Transverse colon (tissue), 4 donors: ENCODE measurements at regions not wholly inside any gene's neighbourhood (a gene's known extent, or its start where the extent isn't known, plus 50 kb on each side); places are given as distances from the start of the nearest gene placed in this dataset.

Experiments
- DNase-seq: peaks from one replicate; pipeline ENCODE4 v3.0.0-alpha.2; 2019
- H3K27ac ChIP-seq, 4 donors: fragments of 200-600 bp; sonication (generic); 2 replicates each; pipeline ENCODE4 v1.5.1; 2016 to 2018; ENCODE audit warnings: inconsistent platforms in 4 of 4
- H3K27me3 ChIP-seq: fragments of 200-600 bp; sonication (generic); 2 replicates; pipeline ENCODE4 v1.5.1; 2017; ENCODE audit warnings: inconsistent platforms
- H3K36me3 ChIP-seq, 4 donors: fragments of 200-600 bp; sonication (generic); 2 replicates each; pipeline ENCODE4 v1.5.1; 2017 to 2019; ENCODE audit warnings: inconsistent platforms in 4 of 4
- H3K4me1 ChIP-seq, 4 donors: fragments of 200-600 bp; sonication (generic); 2 replicates each; pipeline ENCODE4 v1.5.1; 2017 to 2020; ENCODE audit warnings: inconsistent platforms in 4 of 4
- H3K4me3 ChIP-seq, 4 donors: fragments of 200-600 bp; sonication (generic); 1 replicate in 1 of 4; 2 replicates in 3 of 4; pipeline versions ENCODE4 v1.5.1 to v1.6.1; 2017 to 2019; ENCODE audit warnings: inconsistent platforms in 4 of 4
- H3K9me3 ChIP-seq, 2 donors: fragments of 200-600 bp; sonication (generic); 2 replicates each; pipeline ENCODE4 v1.5.1; 2017 to 2019; ENCODE audit warnings: inconsistent platforms in 2 of 2
- CTCF ChIP-seq, 5 experiments: fragments of 200-600 bp in 3 of 5; fragments of 450-650 bp in 2 of 5; sonication (generic) in 3 of 5; IDR thresholded peaks; 1 replicate in 2 of 5; 2 replicates in 3 of 5; pipeline ENCODE4 v1.5.1; 2016 to 2017; ENCODE audit warnings: antibody characterized with exemption in 5 of 5, inconsistent platforms in 3 of 5, mild to moderate bottlenecking in 2 of 5, moderate library complexity in 1 of 5
- EP300 ChIP-seq: sonication (generic); formaldehyde crosslinking; IDR thresholded peaks from one replicate; pipeline ENCODE4 v1.6.1; 2017; ENCODE audit warnings: antibody characterized with exemption, low read depth
- POLR2A ChIP-seq: fragments of 450-650 bp; IDR thresholded peaks from one replicate; pipeline ENCODE4 v1.6.1; 2016; ENCODE audit warnings: antibody characterized with exemption, mild to moderate bottlenecking, moderate library complexity
- POLR2AphosphoS5 ChIP-seq, 3 donors: sonication (generic); formaldehyde crosslinking; IDR thresholded peaks; one replicate each; pipeline ENCODE4 v1.6.1; 2016; ENCODE audit warnings: antibody characterized with exemption in 3 of 3
- WGBS, 2 donors: methylation state at CpG; one replicate each; pipeline ENCODE4 v1.1.5; 2018; ENCODE audit warnings: low coverage in 1 of 2; 5-methylcytosine and 5-hydroxymethylcytosine counted together
- in situ Hi-C, 4 donors: fragments of 200-750 bp; cut with MboI; loops; one replicate each; pipeline versions ENCODE4 v1.15.0 to v1.15.1; 2017; ENCODE audit warnings: low sequenced_read_pairs in 3 of 4, low pct_ligation_motif_present in 1 of 4, low pct_unique_long_range_greater_than_20kb in 1 of 4
- intact Hi-C: fragments of 100-400 bp; cut with DNase I; formaldehyde crosslinking; loops from one replicate; pipeline ENCODE4 v1.15.1; 2023; ENCODE audit warnings: low total_unique reads

GRCh38 chr13:105638426-105638825 is 897.0 kb downstream of the EFNB2 start:
- Histone ChIP-seq H3K27ac (no peak overlapping the region), H3K36me3 (no peaks in the 10 kb centered on the region), H3K9me3 (no peaks in the 10 kb centered on the region), H3K4me1 (no peaks in the 10 kb centered on the region), H3K4me3 (no peak overlapping the region), H3K27me3 (no peaks in the 10 kb centered on the region)
- 86 to 91% methylated on average over 3 of the region's 3 CpGs for WGBS, 2 donors
- TF ChIP-seq CTCF (IDR thresholded peaks at IDR 0.05): no peak
- TF ChIP-seq EP300: no peak
- no peak for TF ChIP-seq POLR2A
- TF ChIP-seq POLR2AphosphoS5 (IDR thresholded peaks at IDR 0.05): no peak
- intact Hi-C loops: no loop called here
- in situ Hi-C loops: no loop called here
- DNase-seq: no peak

GRCh38 chr13:105634059-105634458 is 901.4 kb downstream of the EFNB2 start:
- intact Hi-C loops (no loop called here), in situ Hi-C loops (no loop called here)
- DNase-seq: no peak
- no peak overlapping the region for H3K27ac ChIP-seq
- no peaks in the 10 kb centered on the region for H3K36me3 ChIP-seq
- no peaks in the 10 kb centered on the region for H3K27me3 ChIP-seq
- 89% methylated on average over 2 of the region's 2 CpGs; no CpG with 5 or more reads in 1 of the 2 donors for WGBS, 2 donors
- H3K4me1 ChIP-seq: no peaks in the 10 kb centered on the region
- TF ChIP-seq POLR2AphosphoS5 (IDR thresholded peaks at IDR 0.05): no peak
- no peaks in the 10 kb centered on the region for H3K9me3 ChIP-seq
- H3K4me3 ChIP-seq: no peak overlapping the region

- no peak overlapping the region for H3K4me3 ChIP-seq
- H3K4me1 ChIP-seq: no peaks in the 10 kb centered on the region
- in situ Hi-C loops: no loop called here
- H3K27me3 ChIP-seq: no peaks in the 10 kb centered on the region
- 80 to 85% methylated on average over 3 to 6 of the region's 6 CpGs for WGBS, 2 donors
- H3K9me3 ChIP-seq: no peaks in the 10 kb centered on the region
- intact Hi-C loops: no loop called here
- no peak overlapping the region for H3K27ac ChIP-seq
- no peak for DNase-seq
- no peak for TF ChIP-seq CTCF (IDR thresholded peaks at IDR 0.05)
- no peak for TF ChIP-seq EP300
- TF ChIP-seq POLR2A: no peak
- no peak for TF ChIP-seq POLR2AphosphoS5 (IDR thresholded peaks at IDR 0.05)
- no peaks in the 10 kb centered on the region for H3K36me3 ChIP-seq
These were observed 905.0 kb downstream of the EFNB2 start for GRCh38 chr13:105630431-105630830.

GRCh38 chr13:105627270-105627669 is 908.2 kb downstream of the EFNB2 start:
- WGBS, 2 donors: 78 to 86% methylated on average over 6 to 7 of the region's 7 CpGs
- in situ Hi-C loops: no loop called here

More at GRCh38 chr13:105627270-105627669, 908.2 kb downstream of the EFNB2 start:
- TF ChIP-seq CTCF (IDR thresholded peaks at IDR 0.05) (no peak), POLR2AphosphoS5 (IDR thresholded peaks at IDR 0.05) (no peak), EP300 (no peak), POLR2A (no peak)
- Histone ChIP-seq H3K9me3 (no peaks in the 10 kb centered on the region), H3K36me3 (no peaks in the 10 kb centered on the region), H3K27ac (no peak overlapping the region), H3K27me3 (no peaks in the 10 kb centered on the region), H3K4me1 (no peaks in the 10 kb centered on the region), H3K4me3 (no peak overlapping the region)
- no peak for DNase-seq
- intact Hi-C loops: no loop called here
